GM15510 (cell line): ENCODE measurements at regions not wholly inside any gene's neighbourhood (a gene's known extent, or its start where the extent isn't known, plus 50 kb on each side); places are given as distances from the start of the nearest gene placed in this dataset.

Source experiments
- POLR2A ChIP-seq: IDR thresholded peaks from 3 replicates; pipeline ENCODE4 v1.6.1; 2011; ENCODE audit warnings: borderline replicate concordance; ENCODE audit not compliant: insufficient read length; ENCODE audit errors: extremely low read depth

DNA sequence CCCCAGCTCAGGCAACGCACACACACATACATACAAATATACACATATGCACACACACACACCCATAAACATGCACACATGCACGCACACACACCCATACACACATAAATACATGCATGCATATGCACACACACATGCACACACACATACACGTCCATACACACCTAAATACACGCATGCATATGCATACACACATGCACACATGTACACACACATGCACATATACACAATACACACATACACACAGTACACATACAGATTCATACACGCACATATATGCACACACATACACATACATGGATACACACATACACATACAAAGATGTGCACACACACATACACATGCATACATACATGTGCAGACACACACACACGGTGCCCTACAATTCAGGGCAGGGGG is 496.6 kb downstream of the TBC1D22A start:
- no peak for TF ChIP-seq POLR2A

- TF ChIP-seq POLR2A, result no peak
Observed at GRCh38 chr22:47257976-47258375, 495.5 kb downstream of the TBC1D22A start.

DNA sequence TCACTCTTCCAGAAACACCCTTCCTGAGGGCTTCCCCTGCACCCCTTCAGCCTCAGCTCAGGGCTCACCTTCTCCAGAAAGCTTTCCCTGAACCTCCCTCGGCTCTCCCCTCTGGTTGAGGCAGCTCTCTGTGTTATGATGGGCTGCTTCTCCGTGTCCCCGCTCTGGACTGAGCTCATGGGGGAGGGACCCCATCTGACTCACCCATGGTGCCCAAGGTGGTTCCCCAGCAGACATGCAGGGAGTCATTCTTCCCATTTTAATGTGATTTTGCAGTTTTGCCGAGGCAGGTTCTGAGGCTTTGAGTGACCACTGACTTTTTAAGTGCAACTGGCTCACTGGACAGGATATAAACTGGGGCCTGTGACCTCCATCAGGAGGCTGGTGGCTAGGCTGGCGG is 495.1 kb downstream of the TBC1D22A start:
- TF ChIP-seq POLR2A, result no peak

DNA sequence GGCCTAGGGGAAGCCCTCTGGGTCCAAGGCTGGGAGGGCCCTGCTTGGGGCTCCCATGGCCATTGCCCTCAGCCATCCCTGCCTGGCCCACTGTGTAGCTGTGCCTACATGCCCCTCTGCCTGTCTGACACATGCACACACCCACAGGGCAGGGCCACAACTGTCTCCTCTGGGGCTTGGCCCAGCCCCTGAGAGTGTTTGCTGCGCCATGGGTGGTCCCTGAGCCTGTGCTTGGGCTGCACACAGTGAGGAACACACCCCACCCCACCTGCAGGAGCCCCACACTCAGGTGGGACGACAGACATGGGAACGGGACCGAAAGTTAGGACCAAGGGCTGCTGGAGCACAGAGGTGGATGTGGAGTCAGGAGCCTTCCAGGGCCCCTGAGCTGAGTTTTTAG is 489.5 kb downstream of the TBC1D22A start:
- TF ChIP-seq POLR2A, result no peak

DNA sequence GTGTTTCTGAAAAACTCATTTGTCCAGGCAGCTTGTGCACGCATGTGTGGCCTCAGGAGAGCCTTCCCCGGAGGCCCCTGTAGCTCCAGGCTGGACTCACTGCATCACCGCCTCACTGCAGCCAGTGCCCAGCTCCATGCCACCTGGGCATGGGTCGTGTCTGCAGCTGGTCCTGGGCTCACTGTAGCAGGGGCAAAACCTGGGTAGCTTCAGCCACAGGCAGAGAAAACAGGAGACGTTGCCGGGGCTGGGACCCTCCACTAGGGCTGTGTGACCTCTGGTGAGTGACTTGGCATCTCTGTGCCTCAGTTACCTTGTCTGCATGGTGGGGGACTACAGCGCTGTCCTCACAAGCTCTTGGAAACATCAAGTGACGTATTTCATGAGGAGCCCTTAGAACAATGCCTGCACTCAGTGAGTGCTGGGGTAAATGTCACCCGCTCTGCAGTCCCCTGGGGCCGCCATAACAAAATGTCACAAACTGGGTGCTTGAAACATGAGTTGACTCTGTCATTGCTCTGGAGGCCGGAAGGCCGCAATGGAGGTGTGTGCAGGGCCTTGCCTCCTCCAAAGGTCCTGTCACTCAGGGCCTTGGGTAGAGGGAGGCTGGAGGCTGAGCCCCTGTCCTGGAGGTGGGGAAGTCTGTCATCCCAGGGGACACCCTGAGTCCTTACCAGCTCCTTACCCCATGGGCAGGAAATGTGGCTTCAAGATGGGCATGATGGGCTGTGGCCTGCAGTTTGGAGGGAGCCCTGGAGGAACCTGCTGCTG is 488.7 kb downstream of the TBC1D22A start:
- no peak for TF ChIP-seq POLR2A

- no peak for TF ChIP-seq POLR2A
Observed at GRCh38 chr22:47249370-47249928, 487.0 kb downstream of the TBC1D22A start.

- no peak for TF ChIP-seq POLR2A
Observed at GRCh38 chr22:47248925-47249324, 486.5 kb downstream of the TBC1D22A start.

DNA sequence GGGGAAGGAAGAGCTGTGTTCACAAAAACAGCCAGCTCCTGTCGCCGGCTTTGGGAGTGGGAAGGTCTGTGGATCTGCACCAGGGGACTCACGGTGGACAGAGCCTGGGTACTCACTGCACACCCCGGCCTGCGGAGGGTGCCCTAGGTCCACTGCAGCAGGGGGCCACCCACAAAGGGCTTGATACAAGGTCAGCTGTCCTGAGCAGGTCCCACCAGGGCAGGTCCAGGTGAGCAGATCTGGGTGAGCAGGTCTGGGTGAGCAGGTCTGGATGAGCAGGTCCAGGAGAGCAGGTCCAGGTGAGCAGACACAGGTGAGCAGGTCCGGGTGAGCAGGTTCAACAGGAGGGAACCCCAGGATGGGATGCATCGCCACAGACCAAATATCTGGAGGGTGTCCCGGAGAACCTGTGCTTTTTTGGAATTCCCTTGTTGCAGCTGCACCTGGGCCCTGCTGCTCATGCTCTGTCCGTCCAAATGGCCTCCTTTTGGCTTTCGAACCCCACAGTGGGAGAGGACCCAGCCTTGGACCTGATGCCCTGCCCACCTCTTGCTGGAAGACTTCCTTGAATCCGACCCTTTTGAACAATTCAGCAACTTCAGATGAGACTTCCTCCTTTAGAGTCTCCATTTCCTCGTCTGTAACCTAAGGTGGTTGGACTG is 485.3 kb downstream of the TBC1D22A start:
- no peak for TF ChIP-seq POLR2A

GRCh38 chr22:47245786-47246185 is 483.3 kb downstream of the TBC1D22A start:
- no peak for TF ChIP-seq POLR2A

DNA sequence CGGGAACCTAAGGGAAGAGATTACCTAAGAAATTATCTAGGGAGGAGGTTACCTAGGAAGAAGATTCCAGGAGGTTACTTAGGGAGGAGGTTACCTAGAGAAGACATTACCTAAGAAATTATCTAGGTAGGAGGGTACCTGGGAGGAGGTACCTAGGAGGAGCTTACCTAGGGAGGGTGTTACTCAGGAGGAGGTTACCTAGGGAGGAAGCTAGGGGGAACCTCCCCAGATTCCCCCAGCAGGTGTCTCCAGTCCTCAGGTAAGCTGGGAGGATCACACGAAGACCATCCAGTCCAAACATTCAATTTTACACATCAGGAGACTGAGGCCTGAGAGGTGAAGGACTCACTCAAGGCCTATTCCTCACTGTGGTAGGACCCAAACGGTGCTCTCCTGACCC is 482.8 kb downstream of the TBC1D22A start:
- no peak for TF ChIP-seq POLR2A

DNA sequence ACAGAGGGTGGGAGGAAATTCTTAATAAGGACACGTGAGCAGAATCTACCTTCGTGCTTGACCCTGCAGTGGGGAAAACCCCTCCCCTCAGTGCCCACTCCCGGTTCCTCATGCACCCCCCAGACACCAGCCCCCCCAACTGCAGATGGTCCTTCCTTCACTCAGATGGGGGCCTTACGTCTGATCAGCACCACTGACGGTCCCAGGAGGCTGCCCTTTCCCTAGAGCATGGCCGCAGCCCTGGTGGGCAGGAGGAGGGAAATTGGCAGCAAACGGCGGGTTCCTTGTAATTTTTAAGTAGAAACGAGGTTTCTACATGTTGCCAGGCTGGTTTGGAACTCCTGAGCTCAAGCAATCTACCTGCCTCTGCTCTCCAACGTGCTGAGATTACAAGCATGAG is 477.7 kb downstream of the TBC1D22A start:
- TF ChIP-seq POLR2A, result no peak

GRCh38 chr22:47239474-47239860 is 477.0 kb downstream of the TBC1D22A start:
- TF ChIP-seq POLR2A, result no peak

DNA sequence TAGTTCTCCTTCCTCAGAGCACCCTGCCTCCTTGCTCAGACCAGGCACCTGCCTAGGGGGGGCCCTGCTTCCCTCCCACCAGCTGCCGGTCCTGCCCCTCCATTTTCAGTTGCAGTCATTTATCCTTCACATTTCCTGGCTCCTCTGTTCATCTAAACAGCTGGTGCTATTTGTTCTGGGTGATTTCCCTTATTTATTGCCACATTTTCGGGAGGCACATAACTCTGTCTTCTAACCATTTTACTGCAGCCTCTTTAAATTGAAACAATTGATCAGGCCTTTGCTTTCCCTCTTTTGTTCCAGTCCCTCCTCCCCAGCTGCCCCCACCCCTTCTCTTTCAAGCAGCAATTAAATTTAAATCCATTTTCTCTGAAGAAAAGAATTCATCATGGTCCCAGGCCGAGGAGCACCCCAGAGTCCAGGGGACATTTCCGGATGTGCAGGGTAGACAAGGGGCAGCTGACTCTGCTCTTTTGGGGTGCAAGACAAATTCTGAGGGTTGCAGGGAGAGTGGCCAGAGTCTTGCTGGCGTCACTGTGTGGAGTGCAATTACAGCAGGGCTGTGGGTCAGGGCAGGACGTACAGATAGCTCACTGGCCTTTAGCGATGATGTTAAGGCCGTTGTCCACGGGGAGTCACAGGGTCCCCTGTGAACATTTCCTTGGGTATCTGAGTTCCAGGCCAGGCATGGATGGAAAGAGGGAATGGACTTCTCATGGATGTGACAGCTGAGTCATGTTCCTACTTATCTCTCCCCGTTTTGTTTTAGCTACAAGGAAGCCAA is 476.4 kb downstream of the TBC1D22A start:
- TF ChIP-seq POLR2A, result no peak

- TF ChIP-seq POLR2A, result no peak
Observed at GRCh38 chr22:47237890-47238480, 475.5 kb downstream of the TBC1D22A start.

- no peak for TF ChIP-seq POLR2A
Observed at GRCh38 chr22:47236718-47237117, 474.3 kb downstream of the TBC1D22A start.
